IMR-90 (cell line): ENCODE measurements at regions not wholly inside any gene's neighbourhood (a gene's known extent, or its start where the extent isn't known, plus 50 kb on each side); places are given as distances from the start of the nearest gene placed in this dataset.

Experiments
- ATAC-seq: fragments of 200-7000 bp; cut with Tn5 transposase; 2 replicates; pipeline ENCODE4 v1.9.1; 2020; ENCODE audit warnings: low read depth, mild to moderate bottlenecking, moderate library complexity
- BruUV-seq: library from RNA; stranded (reverse); fragments of 400-500 nt; replicated peaks from 2 replicates; lab custom pipeline; 2021; lab: Mats Ljungman, UMichigan
- CTCF ChIA-PET: fragments of 300-600 bp; formaldehyde crosslinking; extraction: SDS; loops from one replicate; lab custom pipeline; 2021; ENCODE audit warnings: antibody characterized with exemption; lab: Yijun Ruan, JAX
- POLR2A ChIA-PET: fragments of 300-600 bp; sonication (Branson Sonifier 250); formaldehyde crosslinking; loops from one replicate; lab custom pipeline; 2022; ENCODE audit warnings: antibody characterized with exemption; ENCODE audit not compliant: unreplicated experiment; lab: Charles Lee
- DNase-seq: peaks from one replicate; pipeline ENCODE4 v3.0.0; 2013
- H2AFZ ChIP-seq: replicated peaks from 2 replicates; pipeline ENCODE3; 2013; ENCODE audit warnings: low read length, mild to moderate bottlenecking; ENCODE audit not compliant: poor library complexity
- H2AK5ac ChIP-seq: 2 replicates; pipeline ENCODE4 v1.6.1; 2013; ENCODE audit warnings: low read depth, low read length, inconsistent platforms
- H2AK9ac ChIP-seq: replicated peaks from 2 replicates; pipeline ENCODE3; 2013; ENCODE audit warnings: mild to moderate bottlenecking, low read depth, low read length, moderate library complexity; ENCODE audit not compliant: poor library complexity
- H2BK120ac ChIP-seq: 2 replicates; pipeline ENCODE4 v1.6.1; 2013; ENCODE audit warnings: low read depth, low read length, inconsistent platforms
- H2BK15ac ChIP-seq: 3 replicates; pipeline ENCODE4 v1.6.1; 2013; ENCODE audit warnings: low read depth, low read length, inconsistent platforms
- H2BK20ac ChIP-seq: 2 replicates; pipeline ENCODE4 v1.6.1; 2013; ENCODE audit warnings: low read depth, mild to moderate bottlenecking, inconsistent platforms, low read length, moderate library complexity
- H2BK5ac ChIP-seq: 2 replicates; pipeline ENCODE4 v1.6.1; 2013; ENCODE audit warnings: mild to moderate bottlenecking, low read depth, low read length, inconsistent platforms; ENCODE audit not compliant: poor library complexity, severe bottlenecking
- H3K14ac ChIP-seq: replicated peaks from 2 replicates; pipeline ENCODE4 v1.6.1; 2013; ENCODE audit warnings: low read depth, low read length, inconsistent platforms
- H3K18ac ChIP-seq: 2 replicates; pipeline ENCODE4 v1.6.1; 2013; ENCODE audit warnings: low read depth, low read length, control low read depth
- H3K23ac ChIP-seq: 2 replicates; pipeline ENCODE4 v1.6.1; 2013; ENCODE audit warnings: low read depth, low read length, inconsistent platforms
- H3K27ac ChIP-seq: 2 replicates; pipeline ENCODE4 v1.5.1; 2013; ENCODE audit warnings: mild to moderate bottlenecking, control low read depth, low read length; ENCODE audit not compliant: insufficient read depth
- H3K27me3 ChIP-seq: 2 replicates; pipeline ENCODE4 v1.6.1; 2013; ENCODE audit warnings: low read length; ENCODE audit not compliant: control insufficient read depth, insufficient read depth
- H3K36me3 ChIP-seq: 2 replicates; pipeline ENCODE4 v1.6.1; 2013; ENCODE audit warnings: low read length, mixed read lengths; ENCODE audit not compliant: control insufficient read depth, insufficient read depth
- H3K4ac ChIP-seq: 2 replicates; pipeline ENCODE4 v1.6.1; 2013; ENCODE audit warnings: low read depth, low read length, inconsistent platforms
- H3K4me1 ChIP-seq: 2 replicates; pipeline ENCODE4 v1.6.1; 2013; ENCODE audit warnings: low read length, mixed read lengths; ENCODE audit not compliant: control insufficient read depth, insufficient read depth
- H3K4me2 ChIP-seq: 2 replicates; pipeline ENCODE4 v1.6.1; 2013; ENCODE audit warnings: low read depth, mild to moderate bottlenecking, control low read depth, low read length, moderate library complexity
- H3K4me3 ChIP-seq: 2 replicates; pipeline ENCODE4 v1.5.1; 2013; ENCODE audit warnings: low read depth, mild to moderate bottlenecking, control low read depth, low read length, moderate library complexity; ENCODE audit not compliant: insufficient read depth
- H3K56ac ChIP-seq: 2 replicates; pipeline ENCODE4 v1.6.1; 2013; ENCODE audit warnings: low read length, inconsistent platforms; ENCODE audit not compliant: insufficient read depth; ENCODE audit errors: extremely low read depth
- H3K79me1 ChIP-seq, 2 experiments: 2 replicates each; pipeline ENCODE4 v1.6.1; 2013; ENCODE audit warnings: low read length in 2 of 2, inconsistent platforms in 1 of 2, low read depth in 1 of 2
- H3K9ac ChIP-seq: 2 replicates; pipeline ENCODE4 v1.6.1; 2013; ENCODE audit warnings: low read depth, low read length, control low read depth
- H3K9me1 ChIP-seq: 2 replicates; pipeline ENCODE4 v1.6.1; 2013; ENCODE audit warnings: low read length, inconsistent platforms; ENCODE audit not compliant: insufficient read depth
- H3K9me3 ChIP-seq: 2 replicates; pipeline ENCODE4 v1.6.1; 2013; ENCODE audit warnings: low read length; ENCODE audit not compliant: control insufficient read depth, insufficient read depth
- H4K20me1 ChIP-seq: 2 replicates; pipeline ENCODE4 v1.6.1; 2013; ENCODE audit warnings: low read length, inconsistent platforms; ENCODE audit not compliant: insufficient read depth
- H4K5ac ChIP-seq: 2 replicates; pipeline ENCODE4 v1.6.1; 2013; ENCODE audit warnings: mild to moderate bottlenecking, low read depth, low read length, control low read depth
- H4K8ac ChIP-seq, 2 experiments: 2 replicates each; pipeline ENCODE4 v1.6.1; 2013; ENCODE audit warnings: low read depth in 2 of 2, low read length in 2 of 2, control low read depth in 1 of 2, inconsistent platforms in 1 of 2
- H4K91ac ChIP-seq: 2 replicates; pipeline ENCODE4 v1.6.1; 2013; ENCODE audit warnings: low read depth, low read length, inconsistent platforms; ENCODE audit not compliant: insufficient read depth
- BHLHE40 ChIP-seq: fragments of 150-350 bp; IDR thresholded peaks from 2 replicates; pipeline ENCODE4 v1.6.1; 2016; ENCODE audit warnings: mild to moderate bottlenecking, low read depth, low read length
- CEBPB ChIP-seq: IDR thresholded peaks from 2 replicates; pipeline ENCODE4 v1.6.1; 2012; ENCODE audit warnings: low read depth, low read length, improper control_type of control experiment
- CHD1 ChIP-seq: IDR thresholded peaks from 2 replicates; pipeline ENCODE4 v1.6.1; 2012; ENCODE audit warnings: low read depth, low read length, improper control_type of control experiment
- MAFK ChIP-seq: IDR thresholded peaks from 2 replicates; pipeline ENCODE4 v1.6.1; 2012; ENCODE audit warnings: low read depth, low read length, improper control_type of control experiment
- MAZ ChIP-seq: IDR thresholded peaks from 2 replicates; pipeline ENCODE4 v1.6.1; 2012; ENCODE audit warnings: low read depth, mild to moderate bottlenecking, low read length, improper control_type of control experiment, moderate library complexity, borderline replicate concordance
- MXI1 ChIP-seq: IDR thresholded peaks from 2 replicates; pipeline ENCODE4 v1.6.1; 2012; ENCODE audit warnings: low read depth, mild to moderate bottlenecking, low read length, moderate library complexity, borderline replicate concordance
- NFE2L2 ChIP-seq: fragments of 150-350 bp; IDR thresholded peaks from 2 replicates; pipeline ENCODE4 v1.6.1; 2016; ENCODE audit warnings: low read depth, mild to moderate bottlenecking, low read length
- POLR2A ChIP-seq: IDR thresholded peaks from 2 replicates; pipeline ENCODE4 v1.6.1; 2012; ENCODE audit warnings: mild to moderate bottlenecking, low read depth, low read length
- RFX5 ChIP-seq: IDR thresholded peaks from 2 replicates; pipeline ENCODE4 v1.8.0; 2012; ENCODE audit warnings: low read depth, mild to moderate bottlenecking, low read length, moderate library complexity
- SMC3 ChIP-seq: fragments of 150-350 bp; IDR thresholded peaks from 2 replicates; pipeline ENCODE4 v1.6.1; 2016; ENCODE audit warnings: low read depth, mild to moderate bottlenecking, antibody characterized with exemption, low read length, moderate library complexity
- WGBS, 2 experiments: methylation state at CpG; one replicate each; pipeline versions ENCODE4 v1.1.5 to v1.1.7; 2013; ENCODE audit warnings: missing lambda C conversion rate in 2 of 2; ENCODE audit not compliant: insufficient read length in 1 of 2; ENCODE audit errors: extremely low coverage in 2 of 2; 5-methylcytosine and 5-hydroxymethylcytosine counted together
- dilution Hi-C: fragments of 300-500 bp; cut with HindIII; formaldehyde crosslinking; loops from one replicate; pipeline ENCODE4 v1.14.3; 2018; ENCODE audit warnings: low sequenced_read_pairs; ENCODE audit not compliant: unreplicated experiment
- in situ Hi-C: fragments of 300-500 bp; cut with MboI; formaldehyde crosslinking; loops from 3 replicates; pipeline ENCODE4 v1.14.3; 2019; ENCODE audit warnings: low sequenced_read_pairs, inconsistent platforms, mixed read lengths
- intact Hi-C: fragments of 100-400 bp; cut with micrococcal nuclease; formaldehyde crosslinking; loops from 2 replicates; pipeline ENCODE4 v1.10.0; 2022
- TF ChIP-seq, protein P1 (sequence below): fragments of 150-350 bp; IDR thresholded peaks from 2 replicates; pipeline ENCODE4 v1.6.1; 2017; ENCODE audit warnings: mild to moderate bottlenecking, antibody characterized with exemption, low read length, low read depth
- TF ChIP-seq, protein P2 (sequence below): conservative IDR thresholded peaks from 2 replicates; pipeline ENCODE4 v1.5.1; 2012; ENCODE audit warnings: mild to moderate bottlenecking, low read depth, low read length, improper control_type of control experiment

DNA sequence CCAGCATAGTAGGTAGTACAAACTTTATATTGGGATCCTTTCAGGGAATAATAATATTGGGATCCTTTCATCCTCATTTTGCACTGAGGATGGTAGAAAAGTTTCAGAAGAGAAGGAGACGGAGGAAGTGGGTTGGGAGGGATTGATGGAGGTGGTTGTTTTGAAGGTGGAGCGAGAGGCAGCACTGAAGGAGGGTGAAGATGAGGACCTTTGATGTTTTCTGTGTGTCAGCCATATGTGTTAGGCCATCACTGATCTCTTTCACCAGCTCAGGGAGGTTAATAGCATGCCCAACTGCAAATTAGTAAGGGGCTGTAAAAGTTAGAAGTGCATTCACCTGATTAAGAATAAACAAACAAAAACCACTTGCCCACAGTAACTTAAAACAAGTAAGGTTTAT is 275.5 kb upstream of the B3GAT1 start:
- CTCF ChIA-PET = no interaction called here
- Histone ChIP-seq H2BK20ac (no peak overlapping the region), H2BK120ac (no peak overlapping the region), H3K18ac (no peak overlapping the region), H3K9me3 (peaks cover 19% of the 10 kb centered on the region), H4K20me1 (no peaks in the 10 kb centered on the region), H3K56ac (no peak overlapping the region), H3K9ac (no peak overlapping the region), H3K4me3 (no peak overlapping the region), H3K4ac (no peak overlapping the region), H3K23ac (no peak overlapping the region), H4K91ac (no peak overlapping the region), H3K4me1 (no peaks in the 10 kb centered on the region), H4K5ac (no peak overlapping the region), H3K9me1 (no peaks in the 10 kb centered on the region), H3K4me2 (no peak overlapping the region), H3K79me1 (no peaks in the 10 kb centered on the region), H3K27ac (no peak overlapping the region), H2BK5ac (no peak overlapping the region), H3K27me3 (no peaks in the 10 kb centered on the region), H2AK5ac (no peak overlapping the region), H2AK9ac (no peak overlapping the region), H4K8ac (no peak overlapping the region), H2BK15ac (no peak overlapping the region), H3K14ac (no peak overlapping the region), H3K36me3 (no peaks in the 10 kb centered on the region), H2AFZ (no peak overlapping the region)
- intact Hi-C loops (no loop called here), dilution Hi-C loops (no loop called here), in situ Hi-C loops (no loop called here)
- ATAC-seq (no peak), DNase-seq (no peak)
- TF ChIP-seq BHLHE40 (no peak), MXI1 (no peak), CHD1 (no peak), NFE2L2 (no peak), SMC3 (no peak), MAFK (no peak), POLR2A (no peak), CEBPB (no peak), RFX5 (no peak), MAZ (no peak)
- TF ChIP-seq, protein P1, sequence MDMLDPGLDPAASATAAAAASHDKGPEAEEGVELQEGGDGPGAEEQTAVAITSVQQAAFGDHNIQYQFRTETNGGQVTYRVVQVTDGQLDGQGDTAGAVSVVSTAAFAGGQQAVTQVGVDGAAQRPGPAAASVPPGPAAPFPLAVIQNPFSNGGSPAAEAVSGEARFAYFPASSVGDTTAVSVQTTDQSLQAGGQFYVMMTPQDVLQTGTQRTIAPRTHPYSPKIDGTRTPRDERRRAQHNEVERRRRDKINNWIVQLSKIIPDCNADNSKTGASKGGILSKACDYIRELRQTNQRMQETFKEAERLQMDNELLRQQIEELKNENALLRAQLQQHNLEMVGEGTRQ = no peak
- TF ChIP-seq, protein P2, sequence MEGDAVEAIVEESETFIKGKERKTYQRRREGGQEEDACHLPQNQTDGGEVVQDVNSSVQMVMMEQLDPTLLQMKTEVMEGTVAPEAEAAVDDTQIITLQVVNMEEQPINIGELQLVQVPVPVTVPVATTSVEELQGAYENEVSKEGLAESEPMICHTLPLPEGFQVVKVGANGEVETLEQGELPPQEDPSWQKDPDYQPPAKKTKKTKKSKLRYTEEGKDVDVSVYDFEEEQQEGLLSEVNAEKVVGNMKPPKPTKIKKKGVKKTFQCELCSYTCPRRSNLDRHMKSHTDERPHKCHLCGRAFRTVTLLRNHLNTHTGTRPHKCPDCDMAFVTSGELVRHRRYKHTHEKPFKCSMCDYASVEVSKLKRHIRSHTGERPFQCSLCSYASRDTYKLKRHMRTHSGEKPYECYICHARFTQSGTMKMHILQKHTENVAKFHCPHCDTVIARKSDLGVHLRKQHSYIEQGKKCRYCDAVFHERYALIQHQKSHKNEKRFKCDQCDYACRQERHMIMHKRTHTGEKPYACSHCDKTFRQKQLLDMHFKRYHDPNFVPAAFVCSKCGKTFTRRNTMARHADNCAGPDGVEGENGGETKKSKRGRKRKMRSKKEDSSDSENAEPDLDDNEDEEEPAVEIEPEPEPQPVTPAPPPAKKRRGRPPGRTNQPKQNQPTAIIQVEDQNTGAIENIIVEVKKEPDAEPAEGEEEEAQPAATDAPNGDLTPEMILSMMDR = no peak
- no TSS peak for BruUV-seq
- no CpG with 5 or more reads among the region's 2 CpGs for WGBS, 2 experiments
- POLR2A ChIA-PET = no interaction called here
